GM20000 (cell line): ENCODE measurements at regions not wholly inside any gene's neighbourhood (a gene's known extent, or its start where the extent isn't known, plus 50 kb on each side); places are given as distances from the start of the nearest gene placed in this dataset.

ENCODE experiments used
- DNase-seq: peaks from one replicate; pipeline ENCODE4 v3.0.0; 2012; ENCODE audit warnings: low spot score
- CTCF ChIP-seq: IDR thresholded peaks from 2 replicates; pipeline ENCODE4 v1.5.1; 2012; ENCODE audit warnings: mild to moderate bottlenecking, control low read depth; ENCODE audit errors: extremely low read depth, missing control alignments

DNA sequence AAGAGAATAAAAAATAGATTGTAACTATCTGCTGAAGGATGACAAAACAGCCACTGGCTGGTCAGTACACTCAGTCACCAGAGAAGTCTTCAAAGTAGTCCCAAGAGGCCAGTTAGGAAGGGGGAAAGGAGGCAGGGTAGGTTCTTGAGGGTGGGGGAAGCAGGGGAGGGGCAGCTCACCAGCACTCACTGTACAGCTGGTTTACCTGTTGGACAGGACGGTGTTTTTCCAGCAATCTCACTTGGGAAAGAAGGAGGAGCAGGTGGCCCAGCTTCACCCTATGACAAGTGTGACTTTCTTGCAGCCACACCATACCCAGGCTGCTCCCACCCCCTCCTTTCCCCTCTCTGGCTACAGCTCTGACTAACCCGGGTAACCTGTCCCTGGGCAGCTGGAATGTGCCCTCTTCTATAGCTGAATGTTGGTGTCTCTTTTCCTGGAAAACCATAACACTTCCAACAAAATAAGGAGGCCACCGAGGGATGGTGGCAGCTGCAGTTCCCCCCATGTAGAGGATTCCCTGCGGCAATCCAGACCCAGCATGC is 203.4 kb upstream of the NSMCE3 start:
- no peak for TF ChIP-seq CTCF
- DNase-seq = no peak

- TF ChIP-seq CTCF = no peak
- DNase-seq = no peak
Measured at GRCh38 chr15:29471757-29472156, 202.1 kb upstream of the NSMCE3 start.

DNA sequence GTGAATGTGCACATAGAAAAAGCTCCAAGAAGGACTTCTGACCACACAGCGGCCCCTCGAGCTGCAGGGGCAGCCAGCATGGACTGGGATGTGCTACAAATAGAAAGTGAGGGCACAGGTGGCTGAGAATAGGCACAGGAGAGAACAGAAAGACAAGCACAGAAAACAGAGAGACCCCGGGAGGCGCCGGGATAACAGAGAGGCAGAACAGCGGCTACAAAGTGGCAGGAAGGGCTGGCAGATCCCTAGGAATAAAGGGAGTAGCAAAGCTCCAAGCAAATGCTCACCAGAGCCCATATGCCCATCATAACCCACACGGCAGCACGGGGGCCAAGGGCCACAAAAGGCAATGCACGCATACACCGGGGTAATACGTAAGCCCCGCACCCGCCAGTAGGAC is 201.7 kb upstream of the NSMCE3 start:
- no peak for TF ChIP-seq CTCF
- DNase-seq = no peak

- no peak for TF ChIP-seq CTCF
- DNase-seq = no peak
Measured at GRCh38 chr15:29470794-29471193, 201.2 kb upstream of the NSMCE3 start.

DNA sequence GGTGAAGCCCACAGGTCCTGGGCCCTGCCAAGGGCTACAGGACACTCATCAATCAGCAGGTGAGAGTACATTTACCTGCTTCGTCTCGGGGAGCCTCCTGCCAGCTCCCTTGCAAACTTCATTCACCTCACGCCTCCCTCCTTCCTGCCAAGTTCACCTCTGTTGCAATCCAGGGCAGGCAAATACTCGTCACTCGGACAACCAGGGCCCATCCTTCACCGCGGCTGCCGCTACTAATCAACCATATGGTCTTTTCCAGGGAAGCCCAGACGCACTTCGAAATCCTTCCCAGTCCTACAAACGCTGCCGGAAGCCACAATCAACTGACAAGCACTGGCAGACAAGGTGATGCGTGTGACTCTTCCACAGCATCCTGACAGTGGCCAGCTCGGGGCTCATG is 200.7 kb upstream of the NSMCE3 start:
- no peak for DNase-seq
- TF ChIP-seq CTCF = no peak

DNA sequence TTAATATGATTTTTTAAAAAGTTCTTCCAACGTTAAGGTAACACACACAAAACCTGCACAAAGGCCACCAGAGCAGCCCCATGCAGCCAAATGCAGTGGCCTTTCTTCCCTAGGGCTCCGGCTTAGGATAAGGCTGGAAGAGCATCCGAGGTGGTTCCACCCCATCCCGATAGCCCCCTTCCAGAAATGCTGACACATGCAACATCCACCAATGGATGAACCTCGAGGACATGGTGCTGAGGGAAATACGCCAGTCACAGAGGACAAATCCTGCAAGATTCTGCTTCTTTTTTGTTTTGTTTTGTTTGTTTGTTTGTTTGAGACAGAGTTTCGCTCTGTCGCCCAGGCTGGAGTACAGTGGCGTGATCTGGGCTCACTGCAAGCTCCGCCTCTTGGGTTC is 199.3 kb upstream of the NSMCE3 start:
- no peak for DNase-seq
- no peak for TF ChIP-seq CTCF

DNA sequence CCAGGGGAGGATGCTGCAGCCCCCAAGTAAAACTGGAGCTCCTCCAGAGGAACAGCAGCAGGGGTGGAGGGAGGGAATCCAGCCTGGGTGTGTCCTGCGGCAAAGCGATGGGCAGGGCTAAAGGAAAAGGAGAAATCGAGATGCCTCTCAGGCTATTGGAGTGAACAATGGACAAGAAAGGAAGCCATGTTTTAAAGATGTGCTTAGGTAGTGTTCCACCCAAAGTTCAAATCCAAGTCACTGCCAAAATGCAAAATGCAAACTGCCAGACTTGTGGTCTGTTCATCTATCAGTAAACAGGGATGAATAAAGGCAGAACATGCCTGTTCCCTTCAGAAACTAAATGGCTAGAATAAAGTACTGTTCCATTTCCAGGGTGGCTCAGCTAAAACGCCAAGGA is 197.5 kb upstream of the NSMCE3 start:
- TF ChIP-seq CTCF = no peak
- DNase-seq = no peak

- TF ChIP-seq CTCF = no peak
- no peak for DNase-seq
Measured at GRCh38 chr15:29466292-29466691, 196.7 kb upstream of the NSMCE3 start.
